Testis (tissue), 2 donors: ENCODE measurements at regions not wholly inside any gene's neighbourhood (a gene's known extent, or its start where the extent isn't known, plus 50 kb on each side); places are given as distances from the start of the nearest gene placed in this dataset.

Source experiments
- DNase-seq: peaks from one replicate; pipeline ENCODE4 v3.0.0-alpha.2; 2019
- H3K27ac ChIP-seq, 2 donors: fragments of 200-600 bp; sonication (generic); one replicate each; pipeline ENCODE4 v1.5.1; 2019
- H3K27me3 ChIP-seq: fragments of 200-600 bp; sonication (generic); one replicate; pipeline ENCODE4 v1.5.1; 2019
- H3K36me3 ChIP-seq: fragments of 200-600 bp; sonication (generic); one replicate; pipeline ENCODE4 v1.5.1; 2017; ENCODE audit warnings: low read depth; ENCODE audit errors: missing control alignments
- H3K4me1 ChIP-seq: fragments of 200-600 bp; sonication (generic); one replicate; pipeline ENCODE4 v1.5.1; 2019
- H3K4me3 ChIP-seq, 2 donors: fragments of 200-600 bp; sonication (generic); one replicate each; pipeline ENCODE4 v1.5.1; 2017 to 2019
- H3K9me3 ChIP-seq: fragments of 200-600 bp; sonication (generic); one replicate; pipeline ENCODE4 v1.5.1; 2017
- POLR2A ChIP-seq: fragments of 450-650 bp; IDR thresholded peaks from one replicate; pipeline ENCODE4 v1.6.1; 2017; ENCODE audit warnings: antibody characterized with exemption, mild to moderate bottlenecking, moderate library complexity
- WGBS, 2 donors: methylation state at CpG; one replicate each; pipeline ENCODE4 v1.1.5; 2018; 5-methylcytosine and 5-hydroxymethylcytosine counted together
- intact Hi-C: fragments of 100-400 bp; cut with DNase I; formaldehyde crosslinking; loops from one replicate; pipeline ENCODE4 v1.15.1; 2023; ENCODE audit warnings: low total_unique reads
- TF ChIP-seq, protein P1 (sequence below), 3 experiments: fragments of 450-650 bp in 2 of 3; fragments of 200-600 bp in 1 of 3; sonication (generic) in 1 of 3; IDR thresholded peaks; one replicate each; pipeline ENCODE4 v1.5.1; 2016 to 2019; ENCODE audit warnings: antibody characterized with exemption in 3 of 3, mild to moderate bottlenecking in 2 of 3, moderate library complexity in 1 of 3

DNA sequence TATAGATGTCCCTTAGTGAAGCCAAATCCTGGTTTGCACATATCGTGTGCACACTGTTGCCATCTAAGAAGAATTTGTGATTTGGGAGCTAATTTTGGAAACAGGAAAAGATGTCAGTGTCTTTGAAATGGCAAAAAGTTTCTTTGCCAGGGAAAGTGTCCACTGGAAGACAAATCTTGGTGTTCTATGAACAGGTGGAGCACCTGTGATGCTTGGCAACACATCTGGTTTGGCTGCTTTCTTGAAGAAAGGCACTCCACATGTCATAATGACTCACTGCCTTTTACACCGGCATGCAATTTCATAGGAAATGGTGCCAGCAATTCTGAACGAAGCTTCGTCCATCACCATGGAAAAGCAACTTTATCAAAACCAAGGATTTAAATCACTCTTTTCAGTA, 1040.0 kb upstream of the MAP3K7 start:
- DNase-seq, result no peak
- Histone ChIP-seq H3K36me3 (no peaks in the 10 kb centered on the region), H3K4me1 (no peaks in the 10 kb centered on the region), H3K4me3 (no peak overlapping the region), H3K9me3 (no peaks in the 10 kb centered on the region), H3K27ac (no peak overlapping the region), H3K27me3 (no peaks in the 10 kb centered on the region)
- TF ChIP-seq, protein P1, sequence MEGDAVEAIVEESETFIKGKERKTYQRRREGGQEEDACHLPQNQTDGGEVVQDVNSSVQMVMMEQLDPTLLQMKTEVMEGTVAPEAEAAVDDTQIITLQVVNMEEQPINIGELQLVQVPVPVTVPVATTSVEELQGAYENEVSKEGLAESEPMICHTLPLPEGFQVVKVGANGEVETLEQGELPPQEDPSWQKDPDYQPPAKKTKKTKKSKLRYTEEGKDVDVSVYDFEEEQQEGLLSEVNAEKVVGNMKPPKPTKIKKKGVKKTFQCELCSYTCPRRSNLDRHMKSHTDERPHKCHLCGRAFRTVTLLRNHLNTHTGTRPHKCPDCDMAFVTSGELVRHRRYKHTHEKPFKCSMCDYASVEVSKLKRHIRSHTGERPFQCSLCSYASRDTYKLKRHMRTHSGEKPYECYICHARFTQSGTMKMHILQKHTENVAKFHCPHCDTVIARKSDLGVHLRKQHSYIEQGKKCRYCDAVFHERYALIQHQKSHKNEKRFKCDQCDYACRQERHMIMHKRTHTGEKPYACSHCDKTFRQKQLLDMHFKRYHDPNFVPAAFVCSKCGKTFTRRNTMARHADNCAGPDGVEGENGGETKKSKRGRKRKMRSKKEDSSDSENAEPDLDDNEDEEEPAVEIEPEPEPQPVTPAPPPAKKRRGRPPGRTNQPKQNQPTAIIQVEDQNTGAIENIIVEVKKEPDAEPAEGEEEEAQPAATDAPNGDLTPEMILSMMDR (IDR thresholded peaks at IDR 0.05), result no peak
- no peak for TF ChIP-seq POLR2A
- intact Hi-C loops, result no loop called here
- WGBS, 2 donors, result 61 to 64% methylated on average over 4 of the region's 4 CpGs

DNA sequence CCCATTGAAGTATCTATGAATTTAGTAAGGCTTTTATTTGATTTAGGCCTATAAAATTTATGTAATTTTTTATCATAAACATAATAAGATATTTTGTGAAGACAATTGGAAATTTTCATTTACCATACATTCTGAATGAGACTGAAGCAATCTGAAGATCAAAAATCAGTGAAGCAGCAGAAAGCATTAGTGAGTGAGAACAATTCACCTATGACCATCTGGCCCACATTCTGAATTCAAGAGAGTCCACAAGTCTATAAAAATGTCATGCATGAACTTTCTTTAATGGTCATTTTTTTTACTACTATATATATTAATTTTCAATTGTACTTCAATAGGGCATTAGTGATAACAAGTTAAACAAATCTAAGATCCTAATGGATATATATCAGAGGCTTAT, 1026.6 kb upstream of the MAP3K7 start:
- no peaks in the 10 kb centered on the region for H3K36me3 ChIP-seq
- DNase-seq, result no peak
- intact Hi-C loops, result no loop called here

DNA sequence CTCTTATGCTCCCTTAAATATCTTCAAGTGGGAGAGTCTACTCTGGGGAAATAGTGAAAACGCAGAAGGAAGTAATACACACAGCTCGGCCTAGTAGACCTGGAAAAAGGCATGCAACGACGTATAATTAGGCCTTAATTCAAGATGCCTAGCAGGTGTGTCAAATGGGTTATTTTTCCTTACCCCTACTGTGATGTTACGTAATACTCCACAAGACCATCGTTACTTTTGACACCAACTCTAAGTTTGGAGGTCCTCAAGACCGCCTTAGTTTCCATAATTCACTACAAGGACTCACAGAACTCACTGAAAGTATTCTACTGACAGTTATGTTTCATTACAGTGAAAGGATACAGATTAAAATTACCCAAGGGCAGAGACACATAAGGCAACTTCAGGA, 1024.3 kb upstream of the MAP3K7 start:
- intact Hi-C loops, result no loop called here

More for the DNA sequence above, 1026.6 kb upstream of the MAP3K7 start:
- H3K27me3 ChIP-seq, result no peaks in the 10 kb centered on the region
- no peak overlapping the region for H3K27ac ChIP-seq
- H3K9me3 ChIP-seq, result no peaks in the 10 kb centered on the region
- TF ChIP-seq POLR2A, result no peak
- TF ChIP-seq, protein P1 (IDR thresholded peaks at IDR 0.05), result no peak
- H3K4me1 ChIP-seq, result no peaks in the 10 kb centered on the region
- no peak overlapping the region for H3K4me3 ChIP-seq

DNA sequence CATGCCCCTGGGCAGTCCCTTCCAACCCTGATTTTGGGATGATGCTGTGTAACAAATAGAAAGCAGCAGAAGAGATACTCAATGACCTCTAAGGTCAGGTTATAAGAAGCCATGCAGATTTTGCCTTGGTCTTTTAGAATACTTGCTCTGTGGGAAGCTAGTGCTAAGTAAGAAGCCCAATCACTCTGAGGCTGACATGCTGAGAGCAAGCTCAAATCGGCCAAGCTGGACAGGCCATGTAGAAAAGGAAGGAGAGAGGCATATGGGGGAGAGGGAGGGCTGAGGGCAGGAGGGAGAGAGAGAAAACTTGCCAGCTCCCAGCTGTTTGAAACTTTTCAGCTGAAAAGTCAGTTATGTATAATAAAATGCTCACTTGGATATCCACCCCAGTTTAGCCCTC, 1021.6 kb upstream of the MAP3K7 start:
- Histone ChIP-seq H3K36me3 (no peaks in the 10 kb centered on the region), H3K9me3 (no peaks in the 10 kb centered on the region), H3K27ac (no peak overlapping the region), H3K27me3 (no peaks in the 10 kb centered on the region), H3K4me3 (no peak overlapping the region), H3K4me1 (no peaks in the 10 kb centered on the region)
- intact Hi-C loops, result no loop called here
- TF ChIP-seq, protein P1 (IDR thresholded peaks at IDR 0.05), result no peak
- no peak for TF ChIP-seq POLR2A
- WGBS, 2 donors, result 57 to 58% methylated on average over 1 of the region's 1 CpG
- DNase-seq, result no peak

More for the DNA sequence above, 1024.3 kb upstream of the MAP3K7 start:
- Histone ChIP-seq H3K36me3 (no peaks in the 10 kb centered on the region), H3K27me3 (no peaks in the 10 kb centered on the region), H3K27ac (no peak overlapping the region), H3K9me3 (no peaks in the 10 kb centered on the region), H3K4me3 (no peak overlapping the region), H3K4me1 (no peaks in the 10 kb centered on the region)
- no peak for DNase-seq
- TF ChIP-seq POLR2A, result no peak
- TF ChIP-seq, protein P1 (IDR thresholded peaks at IDR 0.05), result no peak
- WGBS, 2 donors, result 91 to 95% methylated on average over 7 of the region's 7 CpGs

DNA sequence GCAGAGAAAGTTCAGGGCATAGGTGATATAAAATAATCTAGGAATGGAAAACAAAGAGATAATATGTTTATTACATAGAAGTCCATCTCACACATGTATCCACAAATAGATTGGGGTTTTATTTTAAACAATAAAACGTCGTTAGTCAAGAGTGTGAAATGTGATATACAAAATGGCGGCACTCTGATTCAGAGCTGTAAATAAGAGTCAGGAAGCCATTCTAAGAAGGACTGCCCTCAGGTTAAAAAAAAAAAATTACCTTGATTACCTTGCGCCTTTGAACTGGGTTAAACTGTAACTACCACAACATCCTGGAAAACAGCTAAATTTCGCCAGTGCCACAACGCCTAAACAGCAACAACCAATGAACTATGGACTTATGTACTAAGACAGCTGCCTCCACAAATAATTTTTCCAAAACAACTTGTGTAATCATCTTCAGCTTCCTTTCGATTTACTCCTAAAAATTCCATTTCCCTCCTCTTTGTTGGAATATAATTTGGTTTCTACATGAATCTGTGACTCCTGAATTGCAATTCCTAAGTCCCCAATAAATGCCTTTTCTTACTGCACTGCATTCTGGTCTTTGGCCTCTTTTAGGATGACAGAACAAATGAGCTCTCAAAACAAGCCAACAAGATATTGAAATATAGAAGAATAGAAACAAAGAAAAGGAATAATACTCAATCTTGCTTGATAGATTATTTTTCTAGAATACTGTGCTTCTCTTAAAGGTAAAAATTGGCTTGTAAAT, 1019.5 kb upstream of the MAP3K7 start:
- intact Hi-C loops, result no loop called here
- TF ChIP-seq, protein P1 (IDR thresholded peaks at IDR 0.05), result no peak
- TF ChIP-seq POLR2A, result no peak
- Histone ChIP-seq H3K4me3 (no peak overlapping the region), H3K27ac (no peak overlapping the region), H3K27me3 (no peaks in the 10 kb centered on the region), H3K4me1 (no peaks in the 10 kb centered on the region), H3K36me3 (no peaks in the 10 kb centered on the region), H3K9me3 (no peaks in the 10 kb centered on the region)
- DNase-seq, result no peak
- WGBS, 2 donors, result 56 to 77% methylated on average over 7 of the region's 7 CpGs
